SK-N-SH treated with all-trans-retinoic acid at 6 μM for 48 hours (cell line): ENCODE measurements at regions not wholly inside any gene's neighbourhood (a gene's known extent, or its start where the extent isn't known, plus 50 kb on each side); places are given as distances from the start of the nearest gene placed in this dataset.

ENCODE experiments used
- ATAC-seq: fragments of 200-7000 bp; cut with Tn5 transposase; 3 replicates; pipeline ENCODE4 v1.9.1; 2020; ENCODE audit warnings: mild to moderate bottlenecking, moderate library complexity
- ARNTL ChIP-seq: fragments of 450-650 bp; formaldehyde crosslinking; IDR thresholded peaks from 2 replicates; pipeline ENCODE4 v1.5.0; 2020; ENCODE audit warnings: low read depth, mild to moderate bottlenecking, moderate library complexity, borderline replicate concordance
- BACH2 ChIP-seq: fragments of 250-450 bp; sonication (Bioruptor Pico); IDR thresholded peaks from 2 replicates; pipeline ENCODE4 v1.9.0; 2021; ENCODE audit warnings: mild to moderate bottlenecking, borderline replicate concordance
- CSDC2 ChIP-seq: fragments of 250-450 bp; sonication (Bioruptor Pico); IDR thresholded peaks from 2 replicates; pipeline ENCODE4 v1.5.0; 2020; ENCODE audit warnings: mild to moderate bottlenecking, moderate library complexity
- ESRRG ChIP-seq: fragments of 250-450 bp; sonication (Bioruptor Pico); IDR thresholded peaks from 2 replicates; pipeline ENCODE4 v1.6.1; 2021; ENCODE audit warnings: mild to moderate bottlenecking
- GLIS3 ChIP-seq: fragments of 250-450 bp; sonication (Bioruptor Pico); IDR thresholded peaks from 2 replicates; pipeline ENCODE4 v1.5.0; 2020; ENCODE audit warnings: mild to moderate bottlenecking, moderate library complexity
- OSR1 ChIP-seq: fragments of 250-450 bp; sonication (Bioruptor Pico); IDR thresholded peaks from 2 replicates; pipeline ENCODE4 v1.8.0; 2022; ENCODE audit warnings: moderate library complexity, mild to moderate bottlenecking, inconsistent platforms
- PPARA ChIP-seq: fragments of 250-450 bp; sonication (Bioruptor Pico); IDR thresholded peaks from 2 replicates; pipeline ENCODE4 v1.5.0; 2020; ENCODE audit warnings: mild to moderate bottlenecking, borderline replicate concordance
- RARB ChIP-seq: fragments of 250-450 bp; sonication (Bioruptor Pico); IDR thresholded peaks from 2 replicates; pipeline ENCODE4 v1.8.0; 2021; ENCODE audit warnings: mild to moderate bottlenecking, moderate library complexity
- SNAI2 ChIP-seq: fragments of 250-450 bp; sonication (Bioruptor Pico); IDR thresholded peaks from 2 replicates; pipeline ENCODE4 v1.5.0; 2020; ENCODE audit warnings: mild to moderate bottlenecking, moderate library complexity
- TOX ChIP-seq: fragments of 250-450 bp; sonication (Bioruptor Pico); IDR thresholded peaks from 2 replicates; pipeline ENCODE4 v1.8.0; 2021; ENCODE audit warnings: mild to moderate bottlenecking, moderate library complexity, borderline replicate concordance
- ZC3H10 ChIP-seq: fragments of 250-450 bp; sonication (Bioruptor Pico); IDR thresholded peaks from 2 replicates; pipeline ENCODE4 v1.5.1; 2021; ENCODE audit warnings: mild to moderate bottlenecking, moderate library complexity
- ZFP3 ChIP-seq: fragments of 250-450 bp; sonication (Bioruptor Pico); IDR thresholded peaks from 2 replicates; pipeline ENCODE4 v1.5.0; 2020; ENCODE audit warnings: mild to moderate bottlenecking, moderate library complexity
- ZFP30 ChIP-seq: fragments of 450-650 bp; formaldehyde crosslinking; IDR thresholded peaks from 2 replicates; pipeline ENCODE4 v1.5.0; 2022; ENCODE audit warnings: mild to moderate bottlenecking, moderate library complexity
- ZNF565 ChIP-seq: fragments of 450-650 bp; formaldehyde crosslinking; conservative IDR thresholded peaks from 2 replicates; pipeline ENCODE4 v1.5.0; 2020; ENCODE audit warnings: low read depth, mild to moderate bottlenecking, moderate library complexity
- ZNF70 ChIP-seq: fragments of 450-650 bp; formaldehyde crosslinking; IDR thresholded peaks from 2 replicates; pipeline ENCODE4 v1.5.0; 2020; ENCODE audit warnings: mild to moderate bottlenecking, moderate library complexity
- ZNF8 ChIP-seq: fragments of 450-650 bp; formaldehyde crosslinking; IDR thresholded peaks from 2 replicates; pipeline ENCODE4 v1.5.0; 2020; ENCODE audit warnings: mild to moderate bottlenecking, moderate library complexity
- TF ChIP-seq, protein P1 (sequence below): fragments of 250-450 bp; sonication (Bioruptor Pico); IDR thresholded peaks from 2 replicates; pipeline ENCODE4 v1.8.0; 2020; ENCODE audit warnings: mild to moderate bottlenecking, moderate library complexity, borderline replicate concordance
- TF ChIP-seq, protein P2 (sequence below): fragments of 250-450 bp; sonication (Bioruptor Pico); IDR thresholded peaks from 2 replicates; pipeline ENCODE4 v1.8.0; 2021; ENCODE audit warnings: low read depth, mild to moderate bottlenecking, moderate library complexity, borderline replicate concordance
- TF ChIP-seq, protein P3 (sequence below): fragments of 250-450 bp; sonication (Bioruptor Pico); IDR thresholded peaks from 2 replicates; pipeline ENCODE4 v1.5.0; 2020; ENCODE audit warnings: mild to moderate bottlenecking, moderate library complexity
- TF ChIP-seq, protein P4 (sequence below): fragments of 250-450 bp; sonication (Bioruptor Pico); IDR thresholded peaks from 2 replicates; pipeline ENCODE4 v1.5.1; 2021; ENCODE audit warnings: mild to moderate bottlenecking, moderate library complexity

DNA sequence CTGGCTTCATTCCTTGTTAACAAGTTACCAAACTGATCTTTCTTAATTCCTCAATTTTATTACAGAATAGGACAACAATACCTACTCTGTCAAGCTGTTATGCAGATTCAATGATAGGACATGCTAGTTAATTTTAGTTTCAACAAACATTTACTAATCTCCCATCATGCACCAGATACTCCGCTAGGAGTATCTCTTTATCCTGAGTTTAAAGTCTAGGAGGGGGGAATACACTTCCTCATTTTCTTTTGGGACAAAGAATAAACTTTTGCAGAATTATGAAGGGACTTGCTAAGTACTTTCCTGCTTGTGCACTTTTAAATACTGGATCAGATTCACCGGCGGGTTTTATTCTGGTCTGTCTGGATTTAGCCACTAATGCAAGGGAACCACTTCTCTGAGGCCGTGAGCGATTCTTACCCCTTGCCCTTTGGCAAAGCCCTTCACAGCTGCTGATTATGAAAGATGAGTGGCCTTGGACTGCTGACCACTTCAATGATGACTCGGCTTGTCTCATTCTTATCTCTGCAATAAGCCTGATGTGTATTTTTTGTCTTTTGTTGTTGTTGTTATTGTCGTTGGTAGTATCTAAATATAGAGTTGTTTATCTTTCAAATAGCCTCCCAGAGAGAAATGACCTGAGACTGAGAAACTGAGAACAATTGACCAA, 73.9 kb downstream of the RMI1 start:
- TF ChIP-seq, protein P1, sequence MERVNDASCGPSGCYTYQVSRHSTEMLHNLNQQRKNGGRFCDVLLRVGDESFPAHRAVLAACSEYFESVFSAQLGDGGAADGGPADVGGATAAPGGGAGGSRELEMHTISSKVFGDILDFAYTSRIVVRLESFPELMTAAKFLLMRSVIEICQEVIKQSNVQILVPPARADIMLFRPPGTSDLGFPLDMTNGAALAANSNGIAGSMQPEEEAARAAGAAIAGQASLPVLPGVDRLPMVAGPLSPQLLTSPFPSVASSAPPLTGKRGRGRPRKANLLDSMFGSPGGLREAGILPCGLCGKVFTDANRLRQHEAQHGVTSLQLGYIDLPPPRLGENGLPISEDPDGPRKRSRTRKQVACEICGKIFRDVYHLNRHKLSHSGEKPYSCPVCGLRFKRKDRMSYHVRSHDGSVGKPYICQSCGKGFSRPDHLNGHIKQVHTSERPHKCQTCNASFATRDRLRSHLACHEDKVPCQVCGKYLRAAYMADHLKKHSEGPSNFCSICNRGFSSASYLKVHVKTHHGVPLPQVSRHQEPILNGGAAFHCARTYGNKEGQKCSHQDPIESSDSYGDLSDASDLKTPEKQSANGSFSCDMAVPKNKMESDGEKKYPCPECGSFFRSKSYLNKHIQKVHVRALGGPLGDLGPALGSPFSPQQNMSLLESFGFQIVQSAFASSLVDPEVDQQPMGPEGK (CRISPR knock-in tag): no peak
- no peak for TF ChIP-seq ZC3H10 (CRISPR knock-in tag)
- no peak for TF ChIP-seq ZFP30 (CRISPR knock-in tag)
- TF ChIP-seq ESRRG: no peak
- TF ChIP-seq ARNTL (CRISPR knock-in tag): no peak
- TF ChIP-seq CSDC2 (CRISPR knock-in tag): no peak
- TF ChIP-seq, protein P2, sequence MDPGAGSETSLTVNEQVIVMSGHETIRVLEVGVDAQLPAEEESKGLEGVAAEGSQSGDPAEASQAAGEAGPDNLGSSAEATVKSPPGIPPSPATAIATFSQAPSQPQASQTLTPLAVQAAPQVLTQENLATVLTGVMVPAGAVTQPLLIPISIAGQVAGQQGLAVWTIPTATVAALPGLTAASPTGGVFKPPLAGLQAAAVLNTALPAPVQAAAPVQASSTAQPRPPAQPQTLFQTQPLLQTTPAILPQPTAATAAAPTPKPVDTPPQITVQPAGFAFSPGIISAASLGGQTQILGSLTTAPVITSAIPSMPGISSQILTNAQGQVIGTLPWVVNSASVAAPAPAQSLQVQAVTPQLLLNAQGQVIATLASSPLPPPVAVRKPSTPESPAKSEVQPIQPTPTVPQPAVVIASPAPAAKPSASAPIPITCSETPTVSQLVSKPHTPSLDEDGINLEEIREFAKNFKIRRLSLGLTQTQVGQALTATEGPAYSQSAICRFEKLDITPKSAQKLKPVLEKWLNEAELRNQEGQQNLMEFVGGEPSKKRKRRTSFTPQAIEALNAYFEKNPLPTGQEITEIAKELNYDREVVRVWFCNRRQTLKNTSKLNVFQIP: no peak
- no peak for TF ChIP-seq RARB (CRISPR knock-in tag)
- TF ChIP-seq BACH2 (CRISPR knock-in tag): no peak
- TF ChIP-seq ZNF565 (CRISPR knock-in tag): no peak
- TF ChIP-seq, protein P3, sequence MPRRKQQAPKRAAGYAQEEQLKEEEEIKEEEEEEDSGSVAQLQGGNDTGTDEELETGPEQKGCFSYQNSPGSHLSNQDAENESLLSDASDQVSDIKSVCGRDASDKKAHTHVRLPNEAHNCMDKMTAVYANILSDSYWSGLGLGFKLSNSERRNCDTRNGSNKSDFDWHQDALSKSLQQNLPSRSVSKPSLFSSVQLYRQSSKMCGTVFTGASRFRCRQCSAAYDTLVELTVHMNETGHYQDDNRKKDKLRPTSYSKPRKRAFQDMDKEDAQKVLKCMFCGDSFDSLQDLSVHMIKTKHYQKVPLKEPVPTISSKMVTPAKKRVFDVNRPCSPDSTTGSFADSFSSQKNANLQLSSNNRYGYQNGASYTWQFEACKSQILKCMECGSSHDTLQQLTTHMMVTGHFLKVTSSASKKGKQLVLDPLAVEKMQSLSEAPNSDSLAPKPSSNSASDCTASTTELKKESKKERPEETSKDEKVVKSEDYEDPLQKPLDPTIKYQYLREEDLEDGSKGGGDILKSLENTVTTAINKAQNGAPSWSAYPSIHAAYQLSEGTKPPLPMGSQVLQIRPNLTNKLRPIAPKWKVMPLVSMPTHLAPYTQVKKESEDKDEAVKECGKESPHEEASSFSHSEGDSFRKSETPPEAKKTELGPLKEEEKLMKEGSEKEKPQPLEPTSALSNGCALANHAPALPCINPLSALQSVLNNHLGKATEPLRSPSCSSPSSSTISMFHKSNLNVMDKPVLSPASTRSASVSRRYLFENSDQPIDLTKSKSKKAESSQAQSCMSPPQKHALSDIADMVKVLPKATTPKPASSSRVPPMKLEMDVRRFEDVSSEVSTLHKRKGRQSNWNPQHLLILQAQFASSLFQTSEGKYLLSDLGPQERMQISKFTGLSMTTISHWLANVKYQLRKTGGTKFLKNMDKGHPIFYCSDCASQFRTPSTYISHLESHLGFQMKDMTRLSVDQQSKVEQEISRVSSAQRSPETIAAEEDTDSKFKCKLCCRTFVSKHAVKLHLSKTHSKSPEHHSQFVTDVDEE (CRISPR knock-in tag): no peak
- TF ChIP-seq OSR1: no peak
- no peak for TF ChIP-seq PPARA (CRISPR knock-in tag)
- no peak for ATAC-seq

DNA sequence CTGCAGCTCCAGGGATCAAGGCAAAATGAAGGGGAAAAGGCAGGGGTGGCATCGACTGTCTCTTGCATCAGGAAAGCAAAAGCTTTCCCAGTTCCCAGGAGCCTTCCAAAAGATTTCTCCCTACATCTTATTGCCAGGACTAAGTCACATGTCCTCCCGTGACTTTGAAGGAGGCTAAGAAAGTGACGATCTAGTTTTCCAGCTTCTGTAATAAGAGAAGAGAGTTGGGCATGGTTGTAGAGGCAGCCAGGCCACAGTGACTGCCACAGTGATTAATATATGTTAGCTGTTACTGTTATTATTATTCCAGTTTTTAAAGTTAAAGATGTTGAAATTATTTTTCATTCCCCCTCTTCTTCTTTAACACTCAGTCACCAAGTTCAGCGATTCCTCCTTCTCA, 77.1 kb downstream of the RMI1 start:
- TF ChIP-seq GLIS3 (CRISPR knock-in tag) (no peak), OSR1 (no peak), ZNF565 (CRISPR knock-in tag) (no peak), ZNF70 (CRISPR knock-in tag) (no peak), SNAI2 (CRISPR knock-in tag) (no peak), TOX (CRISPR knock-in tag) (no peak), BACH2 (CRISPR knock-in tag) (no peak), ZFP30 (CRISPR knock-in tag) (no peak), ZNF8 (no peak), RARB (CRISPR knock-in tag) (no peak), ZC3H10 (CRISPR knock-in tag) (no peak), ZFP3 (CRISPR knock-in tag) (no peak)
- TF ChIP-seq, protein P3 (CRISPR knock-in tag): no peak
- TF ChIP-seq, protein P4, sequence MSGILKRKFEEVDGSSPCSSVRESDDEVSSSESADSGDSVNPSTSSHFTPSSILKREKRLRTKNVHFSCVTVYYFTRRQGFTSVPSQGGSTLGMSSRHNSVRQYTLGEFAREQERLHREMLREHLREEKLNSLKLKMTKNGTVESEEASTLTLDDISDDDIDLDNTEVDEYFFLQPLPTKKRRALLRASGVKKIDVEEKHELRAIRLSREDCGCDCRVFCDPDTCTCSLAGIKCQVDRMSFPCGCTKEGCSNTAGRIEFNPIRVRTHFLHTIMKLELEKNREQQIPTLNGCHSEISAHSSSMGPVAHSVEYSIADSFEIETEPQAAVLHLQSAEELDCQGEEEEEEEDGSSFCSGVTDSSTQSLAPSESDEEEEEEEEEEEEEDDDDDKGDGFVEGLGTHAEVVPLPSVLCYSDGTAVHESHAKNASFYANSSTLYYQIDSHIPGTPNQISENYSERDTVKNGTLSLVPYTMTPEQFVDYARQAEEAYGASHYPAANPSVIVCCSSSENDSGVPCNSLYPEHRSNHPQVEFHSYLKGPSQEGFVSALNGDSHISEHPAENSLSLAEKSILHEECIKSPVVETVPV (CRISPR knock-in tag): no peak
- no peak for ATAC-seq
